NCI-H2029 treated with DMSO at 0.1 percent for 48 hours (cell line): ENCODE measurements at regions not wholly inside any gene's neighbourhood (a gene's known extent, or its start where the extent isn't known, plus 50 kb on each side); places are given as distances from the start of the nearest gene placed in this dataset.

Source experiments
- DNase-seq: peaks from one replicate; lab custom pipeline; 2025; lab: John Stamatoyannopoulos, UW

DNA sequence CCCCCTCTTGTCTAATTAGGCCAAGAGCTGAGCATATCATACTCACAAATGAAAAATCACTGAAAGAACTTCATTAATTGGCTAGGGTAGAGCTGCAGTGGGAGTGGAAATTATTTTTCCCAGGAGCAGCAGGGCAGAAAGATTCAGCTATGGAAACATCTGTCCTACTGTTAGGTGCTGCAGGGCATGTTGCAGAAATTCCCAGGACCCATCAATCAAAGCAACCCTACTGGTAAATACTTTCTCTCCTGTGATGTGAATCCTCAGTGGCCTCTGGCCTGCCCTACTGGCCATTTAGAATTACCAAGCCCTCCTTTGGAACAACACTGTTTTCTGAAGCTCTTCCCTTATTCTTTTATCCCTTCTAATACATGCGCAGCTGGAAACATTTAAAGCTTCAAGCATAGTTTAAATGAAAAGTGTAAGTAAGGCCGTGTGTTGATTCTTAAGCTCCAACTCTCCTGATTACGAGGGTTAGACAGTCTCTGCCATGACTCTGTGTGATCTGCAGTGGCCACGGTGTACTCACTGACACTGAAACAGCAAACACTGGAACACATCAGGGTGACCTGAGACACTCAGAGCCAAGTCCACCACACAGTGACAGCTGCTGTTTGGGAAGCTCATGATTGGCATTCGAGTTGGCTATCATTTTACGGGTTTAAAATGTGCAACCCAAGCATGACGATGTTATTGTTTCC, 62.6 kb upstream of the TMCC3 start:
- no peak for DNase-seq

DNA sequence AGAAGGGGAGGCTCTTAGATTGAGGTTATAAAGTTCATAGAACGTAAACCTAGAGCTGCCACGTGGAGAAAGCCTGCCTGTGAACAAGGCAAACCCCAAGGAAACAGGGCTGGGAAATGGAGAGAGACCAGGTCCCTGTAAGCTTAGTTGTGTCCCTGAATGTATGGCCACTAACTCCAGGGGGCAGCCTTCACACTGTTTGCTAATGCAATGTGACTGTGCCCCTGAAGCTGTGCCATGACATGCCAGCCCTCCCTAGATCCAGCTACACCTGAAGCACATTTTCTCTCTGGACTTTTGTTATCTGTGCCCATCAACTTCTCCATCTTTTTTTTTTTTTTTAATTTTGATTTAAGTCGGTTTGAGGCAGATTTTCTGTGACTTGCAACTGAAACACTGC, 60.6 kb upstream of the TMCC3 start:
- DNase-seq = no peak

DNA sequence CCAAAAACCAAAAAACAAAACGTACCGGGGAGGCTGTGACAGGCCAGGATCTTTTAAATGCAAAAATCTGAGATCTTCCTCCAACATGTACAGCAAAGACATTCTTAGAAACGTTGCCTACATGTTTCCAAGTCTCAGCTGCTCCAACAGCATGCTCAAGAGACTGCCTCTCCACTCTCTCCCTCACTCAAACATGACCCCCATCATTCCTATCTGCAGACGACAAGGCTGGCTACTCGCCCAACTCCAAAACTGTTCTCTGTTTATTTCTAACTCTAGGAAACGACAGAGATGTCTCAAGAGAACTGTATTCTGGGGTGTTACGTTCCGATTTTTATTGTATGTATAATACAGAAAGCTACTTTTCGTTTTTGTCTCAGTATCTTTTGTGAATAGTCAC, 57.5 kb upstream of the TMCC3 start:
- DNase-seq = no peak

DNA sequence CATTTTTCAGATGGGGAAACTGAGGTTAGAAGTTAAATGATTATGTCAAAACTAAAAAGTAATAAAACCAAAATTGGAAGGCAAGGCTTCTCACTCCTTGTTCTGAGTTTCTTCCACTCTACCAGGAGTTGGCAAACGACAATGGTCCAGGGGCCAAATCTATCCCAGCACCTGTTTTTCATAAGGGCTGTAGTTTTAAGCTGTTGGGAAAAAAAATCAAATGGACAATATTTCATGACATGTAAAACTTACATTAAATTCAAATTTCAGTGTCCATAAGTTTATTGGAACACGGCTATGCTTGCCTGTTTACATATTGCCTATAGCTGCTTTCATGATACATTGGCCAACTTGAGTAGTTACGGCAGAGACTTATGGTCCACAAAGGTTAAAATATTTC, 56.7 kb upstream of the TMCC3 start:
- no peak for DNase-seq

DNA sequence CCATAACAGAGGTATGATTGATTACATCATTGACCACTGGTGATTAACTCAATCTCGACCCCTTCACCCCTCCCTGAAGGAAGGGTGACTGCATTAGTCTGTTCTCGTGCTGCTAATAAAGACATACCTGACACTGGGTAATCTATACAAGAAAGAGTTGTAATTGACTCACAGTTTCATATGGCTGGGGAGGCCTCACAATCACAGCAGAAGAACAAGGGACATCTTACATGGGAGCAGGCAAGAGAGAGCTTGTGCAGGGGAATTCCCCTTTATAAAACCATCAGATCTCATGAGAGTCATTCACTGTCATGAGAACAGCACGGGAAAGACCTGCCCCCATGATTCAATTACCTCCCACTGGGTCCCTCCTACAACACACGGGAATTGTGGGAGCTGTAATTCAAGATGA, 55.9 kb upstream of the TMCC3 start:
- no peak for DNase-seq

DNA sequence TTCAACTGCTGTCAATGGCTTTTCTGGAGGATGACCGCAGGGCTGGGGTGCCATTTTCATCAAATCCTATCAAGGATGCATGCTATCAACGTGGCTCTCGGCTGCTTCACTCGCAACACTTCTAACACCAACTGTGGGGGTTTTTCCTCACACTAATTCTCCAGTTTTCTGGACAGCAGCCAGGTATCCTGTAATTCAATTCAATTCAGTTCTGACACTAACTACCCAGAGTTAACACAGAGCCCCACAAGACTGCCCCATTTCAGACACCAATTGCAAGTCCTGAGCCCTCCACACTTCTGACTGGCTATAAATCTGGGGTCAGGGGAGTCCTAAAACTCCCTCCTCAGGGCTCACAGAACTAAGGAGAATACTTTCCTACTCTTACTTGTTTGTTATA, 55.3 kb upstream of the TMCC3 start:
- no peak for DNase-seq

DNA sequence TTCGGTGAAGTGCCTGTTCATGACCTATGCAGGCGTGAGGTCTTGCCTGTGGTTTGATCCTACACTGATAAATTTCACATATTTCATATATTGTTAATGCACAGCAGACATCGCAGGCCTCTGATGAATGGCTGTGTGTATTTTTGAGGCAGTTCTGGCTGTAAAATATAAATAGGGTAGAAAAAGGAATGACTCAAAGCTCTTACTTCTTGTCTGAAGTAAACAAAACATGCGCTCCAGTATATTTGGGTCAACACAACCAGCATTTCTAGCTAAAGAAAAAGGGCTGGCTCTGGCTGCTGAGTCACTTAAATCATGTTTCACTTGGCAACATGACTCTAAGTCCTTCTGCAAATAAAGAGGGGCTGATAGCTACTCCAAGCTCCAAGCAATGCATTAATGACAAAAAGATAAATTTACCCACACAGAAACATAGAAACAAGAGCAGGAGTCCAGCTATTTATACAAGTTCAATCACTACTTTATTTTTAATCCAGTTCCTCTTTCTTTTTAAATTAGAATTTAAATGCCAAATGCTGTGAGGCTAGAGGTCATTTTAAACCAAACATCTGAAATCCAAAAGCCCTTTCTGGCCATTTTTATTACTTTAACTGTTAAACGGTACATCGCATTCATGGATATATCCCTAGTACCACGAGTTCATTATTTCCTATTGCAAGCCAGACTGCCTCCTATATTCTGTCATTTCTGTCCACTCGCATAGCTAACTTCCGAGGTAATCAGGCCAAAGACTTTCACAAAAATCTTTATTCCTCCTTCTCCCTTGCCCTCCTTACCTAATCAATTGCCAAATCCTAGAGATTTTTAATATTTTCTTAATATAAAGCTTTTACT, 54.3 kb upstream of the TMCC3 start:
- DNase-seq = peak; percentile 23

DNA sequence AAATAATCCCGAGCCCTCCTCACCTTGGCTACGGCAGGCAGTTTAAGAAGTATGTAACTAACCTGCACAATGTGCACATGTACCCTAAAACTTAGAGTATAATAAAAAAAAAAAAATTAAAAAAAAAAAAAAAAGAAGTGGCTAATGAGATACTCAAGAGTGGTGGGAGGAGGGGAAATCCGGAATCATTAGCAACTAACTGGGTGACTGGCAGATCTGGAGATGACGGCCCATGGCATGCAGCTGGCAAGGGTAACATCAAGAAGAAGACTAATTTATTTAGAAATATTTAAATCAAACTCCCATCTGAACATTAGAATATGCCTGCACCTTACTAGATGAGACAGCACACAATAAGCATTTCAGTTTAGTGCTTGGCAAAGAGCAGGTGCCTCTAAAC, 52.3 kb upstream of the TMCC3 start:
- DNase-seq = no peak

DNA sequence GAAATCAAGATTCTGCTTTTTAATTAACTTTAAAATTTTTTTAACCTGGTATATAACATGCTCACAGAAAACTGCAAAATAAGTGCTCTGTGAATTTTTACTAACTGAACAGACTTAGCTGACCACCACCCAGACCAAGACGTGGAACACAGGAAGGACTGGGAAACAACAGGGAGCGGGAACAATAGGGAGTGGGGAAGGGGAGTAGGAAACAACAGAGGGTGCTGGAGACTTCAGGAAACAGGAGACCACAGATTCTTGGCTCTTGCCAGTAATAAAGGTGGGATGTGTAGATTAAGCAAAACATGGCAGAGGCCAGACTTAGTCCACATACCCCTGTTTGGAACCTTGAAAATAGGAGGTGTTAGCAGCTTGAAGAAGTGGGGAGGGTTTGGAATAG, 51.4 kb upstream of the TMCC3 start:
- DNase-seq = no peak

DNA sequence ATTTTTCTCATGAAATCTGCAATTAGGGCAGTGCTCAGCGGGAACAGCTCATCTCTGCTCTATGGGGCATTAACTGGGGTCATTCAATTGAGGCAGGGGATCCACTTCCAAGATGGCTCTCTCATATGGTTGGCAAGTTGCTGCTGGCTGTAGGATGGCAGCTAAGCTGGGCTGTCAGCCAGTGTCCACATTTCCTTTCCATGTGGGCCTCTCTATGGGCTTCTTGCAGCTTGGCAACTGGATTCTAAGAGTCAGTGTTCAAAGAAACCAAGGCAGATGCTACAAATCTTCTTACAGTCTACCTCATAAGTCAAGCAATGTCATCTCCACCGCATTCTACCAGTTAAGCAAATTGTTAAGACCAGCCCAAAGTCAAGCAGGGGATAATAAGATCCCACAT, 50.3 kb upstream of the TMCC3 start:
- no peak for DNase-seq
